ENCODE measurements at regions not wholly inside any gene's neighbourhood (a gene's known extent, or its start where the extent isn't known, plus 50 kb on each side); places are given as distances from the start of the nearest gene placed in this dataset.
"Not testable (repeated sequence)": the region's sequence is repeated elsewhere in the genome, so short reads cannot be mapped to it uniquely, and the experiment has no call there.

DNA sequence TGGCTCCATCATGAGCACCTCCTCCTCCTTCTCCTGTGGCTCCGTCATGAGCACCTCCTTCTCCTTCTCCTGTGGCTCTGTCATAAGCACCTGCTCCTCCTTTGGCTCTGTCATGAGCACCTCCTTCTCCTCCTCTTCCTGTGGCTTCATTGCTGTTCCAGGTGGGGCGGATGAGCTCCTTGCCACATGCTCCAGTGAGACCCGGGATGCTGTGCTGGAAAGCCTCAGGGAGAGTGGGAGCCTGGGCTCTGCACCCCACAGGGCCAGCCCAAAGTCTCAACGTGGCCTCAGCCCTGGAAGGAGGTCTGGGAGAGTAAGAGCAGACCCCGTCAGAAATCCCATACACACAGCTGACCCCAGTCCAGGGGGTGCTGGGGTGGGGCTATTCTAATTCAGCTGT lies 380.7 kb downstream of the TCERG1L start:
- Histone ChIP-seq H3K27me3 (ENCODE audit: control insufficient read depth, insufficient read depth, low read length) (peaks cover 52% of the 10 kb centered on the region; the same call in 1 of the 2 replicates), H3K4me3 (ENCODE audit: low read depth, low read length) (no peak overlapping the region), H3K9ac (ENCODE audit: low read length) (no peak overlapping the region), H3K27ac (ENCODE audit: low read depth, low read length) (no peak overlapping the region), H3K36me3 (ENCODE audit: control insufficient read depth, insufficient read depth, low read length) (no peaks in the 10 kb centered on the region), H3K9me3 (ENCODE audit: control insufficient read depth, insufficient read depth, low read depth, low read length) (no peaks in the 10 kb centered on the region), H3K4me1 (ENCODE audit: control insufficient read depth, insufficient read depth, low read length) (peaks cover 24% of the 10 kb centered on the region)

DNA sequence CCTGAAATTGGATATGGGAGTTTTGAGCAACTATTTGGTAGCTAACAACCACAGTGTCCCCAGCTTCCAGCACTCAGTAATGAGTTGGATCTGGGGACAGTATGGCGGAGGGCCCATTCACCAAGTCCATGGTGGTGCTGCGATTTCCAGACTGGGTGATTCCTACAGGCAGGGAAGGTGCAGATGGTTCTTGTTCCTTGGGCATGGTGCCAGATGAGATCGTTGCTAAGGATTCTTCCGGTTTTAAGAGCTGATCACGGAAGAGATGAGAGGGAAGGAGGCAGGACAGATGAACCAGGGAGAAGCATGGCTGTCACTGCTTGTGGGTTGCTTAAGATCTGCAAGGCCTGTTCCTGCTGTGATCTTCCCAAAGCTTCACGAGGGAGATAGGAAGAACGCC lies 380.3 kb downstream of the TCERG1L start:
- Histone ChIP-seq H3K4me1 (ENCODE audit: control insufficient read depth, insufficient read depth, low read length) (peaks cover 28% of the 10 kb centered on the region), H3K4me3 (ENCODE audit: low read depth, low read length) (no peak overlapping the region), H3K36me3 (ENCODE audit: control insufficient read depth, insufficient read depth, low read length) (no peaks in the 10 kb centered on the region), H3K9me3 (ENCODE audit: control insufficient read depth, insufficient read depth, low read depth, low read length) (no peaks in the 10 kb centered on the region), H3K9ac (ENCODE audit: low read length) (no peak overlapping the region), H3K27me3 (ENCODE audit: control insufficient read depth, insufficient read depth, low read length) (peaks cover 52% of the 10 kb centered on the region; the same call in 1 of the 2 replicates), H3K27ac (ENCODE audit: low read depth, low read length) (no peak overlapping the region)

DNA sequence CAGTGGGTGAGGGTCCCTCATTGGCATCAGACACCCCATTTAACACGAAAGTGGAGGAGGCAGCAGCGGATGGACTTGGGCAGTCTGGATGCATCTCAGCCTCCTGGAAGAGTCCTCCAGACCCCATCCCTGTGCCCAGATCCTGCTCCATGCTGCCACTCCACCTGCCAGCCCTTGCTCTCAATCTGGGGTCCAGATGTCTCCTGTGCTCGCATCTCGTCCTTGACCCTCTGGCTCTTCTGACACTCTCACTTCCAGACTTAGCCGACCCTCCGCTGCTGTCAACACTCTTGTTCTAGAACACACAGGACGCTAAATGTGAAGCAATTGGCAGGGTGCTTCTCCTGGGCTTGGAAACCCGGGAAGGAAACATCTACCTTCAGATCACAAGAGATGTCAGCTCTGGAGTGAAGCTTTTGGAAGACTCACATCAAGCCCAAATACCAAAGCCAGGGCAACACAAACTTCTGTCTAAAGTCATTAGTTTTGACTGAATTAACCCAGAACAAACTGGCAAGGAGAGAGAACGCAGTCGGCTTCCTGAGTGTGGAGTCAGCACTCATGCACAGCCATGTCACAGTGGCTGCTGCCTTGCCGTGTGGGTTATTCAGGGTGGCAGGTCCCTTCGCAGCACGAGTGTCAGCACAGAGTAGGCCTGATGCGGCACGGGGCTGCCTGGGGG lies 379.1 kb downstream of the TCERG1L start:
- H3K36me3 ChIP-seq (ENCODE audit: control insufficient read depth, insufficient read depth, low read length): no peaks in the 10 kb centered on the region
- H3K27me3 ChIP-seq (ENCODE audit: control insufficient read depth, insufficient read depth, low read length): peaks cover 45% of the 10 kb centered on the region; the same call in 1 of the 2 replicates
- H3K4me1 ChIP-seq (ENCODE audit: control insufficient read depth, insufficient read depth, low read length): peaks cover 32% of the 10 kb centered on the region
- no peak overlapping the region for H3K27ac ChIP-seq (ENCODE audit: low read depth, low read length)
- no peak overlapping the region for H3K9ac ChIP-seq (ENCODE audit: low read length)
- H3K4me3 ChIP-seq (ENCODE audit: low read depth, low read length): no peak overlapping the region
- H3K9me3 ChIP-seq (ENCODE audit: control insufficient read depth, insufficient read depth, low read depth, low read length): no peaks in the 10 kb centered on the region

DNA sequence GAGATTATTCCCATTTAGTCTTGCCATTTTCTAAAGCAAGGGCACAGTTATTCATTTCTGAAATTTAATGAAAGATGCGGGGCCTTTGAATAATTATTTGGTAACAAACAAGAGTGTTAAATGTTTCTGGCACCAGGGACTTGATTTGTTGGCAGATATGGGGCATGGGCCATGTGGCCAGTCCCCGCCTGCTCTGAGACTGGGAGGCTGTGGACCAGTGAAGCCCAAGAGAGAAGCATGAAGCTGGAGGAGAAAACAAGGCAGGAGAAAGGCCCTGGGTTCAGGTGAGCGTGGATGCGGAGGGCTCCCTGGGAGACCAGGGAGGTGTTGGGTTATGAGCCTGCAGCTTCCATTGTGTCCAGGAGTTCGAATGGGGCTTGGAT lies 378.5 kb downstream of the TCERG1L start:
- Histone ChIP-seq H3K9me3 (ENCODE audit: control insufficient read depth, insufficient read depth, low read depth, low read length) (no peaks in the 10 kb centered on the region), H3K4me3 (ENCODE audit: low read depth, low read length) (no peak overlapping the region), H3K4me1 (ENCODE audit: control insufficient read depth, insufficient read depth, low read length) (peaks cover 32% of the 10 kb centered on the region), H3K36me3 (ENCODE audit: control insufficient read depth, insufficient read depth, low read length) (no peaks in the 10 kb centered on the region), H3K9ac (ENCODE audit: low read length) (no peak overlapping the region), H3K27ac (ENCODE audit: low read depth, low read length) (no peak overlapping the region), H3K27me3 (ENCODE audit: control insufficient read depth, insufficient read depth, low read length) (peaks cover 39% of the 10 kb centered on the region; the same call in 1 of the 2 replicates)

DNA sequence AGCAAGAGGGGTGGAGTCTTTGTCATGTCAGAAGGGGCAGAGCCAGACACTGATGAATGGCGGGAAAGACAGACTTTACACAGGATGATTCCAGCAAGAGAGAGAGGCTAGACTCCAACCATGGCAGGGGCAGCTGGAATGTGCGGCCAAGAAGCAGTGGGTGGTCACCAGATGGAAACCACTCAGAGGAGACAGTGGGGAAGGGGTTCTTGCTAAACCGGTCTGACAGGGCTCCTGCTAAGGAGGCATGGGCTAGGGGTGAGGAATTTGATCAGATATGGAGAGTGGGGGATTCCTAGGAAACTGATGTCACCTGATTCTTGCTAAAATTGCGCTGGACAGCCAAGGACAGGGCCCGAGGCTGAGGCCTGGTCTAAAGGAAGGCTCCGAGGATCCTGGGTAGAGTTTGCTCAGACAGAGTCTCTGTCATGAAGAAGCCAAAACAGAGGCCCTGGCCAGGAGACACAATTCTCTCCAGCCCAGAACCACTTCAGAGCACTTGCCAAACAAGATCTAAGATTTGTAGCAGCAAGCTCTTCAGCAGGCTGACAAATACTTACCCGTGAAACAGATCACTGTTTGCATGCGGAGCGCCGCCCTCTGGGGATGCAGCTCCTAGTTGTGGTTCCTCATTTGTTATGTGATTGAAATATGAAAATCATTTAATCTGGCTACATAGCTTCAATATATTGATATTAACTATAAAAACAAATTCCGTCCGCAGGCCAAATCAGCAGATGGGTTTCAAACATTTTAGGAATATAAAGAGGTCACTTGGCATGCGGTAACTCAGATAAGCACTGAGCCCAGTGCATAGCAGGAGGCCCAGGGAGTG lies 377.0 kb downstream of the TCERG1L start:
- H3K9ac ChIP-seq (ENCODE audit: low read length): peak overlapping the region; percentile 30
- no peaks in the 10 kb centered on the region for H3K9me3 ChIP-seq (ENCODE audit: control insufficient read depth, insufficient read depth, low read depth, low read length)
- no peak overlapping the region for H3K27ac ChIP-seq (ENCODE audit: low read depth, low read length)
- no peaks in the 10 kb centered on the region for H3K36me3 ChIP-seq (ENCODE audit: control insufficient read depth, insufficient read depth, low read length)
- no peak overlapping the region for H3K4me3 ChIP-seq (ENCODE audit: low read depth, low read length)
- H3K27me3 ChIP-seq (ENCODE audit: control insufficient read depth, insufficient read depth, low read length): peaks cover 25% of the 10 kb centered on the region; the same call in 1 of the 2 replicates
- peaks cover 30% of the 10 kb centered on the region for H3K4me1 ChIP-seq (ENCODE audit: control insufficient read depth, insufficient read depth, low read length)

DNA sequence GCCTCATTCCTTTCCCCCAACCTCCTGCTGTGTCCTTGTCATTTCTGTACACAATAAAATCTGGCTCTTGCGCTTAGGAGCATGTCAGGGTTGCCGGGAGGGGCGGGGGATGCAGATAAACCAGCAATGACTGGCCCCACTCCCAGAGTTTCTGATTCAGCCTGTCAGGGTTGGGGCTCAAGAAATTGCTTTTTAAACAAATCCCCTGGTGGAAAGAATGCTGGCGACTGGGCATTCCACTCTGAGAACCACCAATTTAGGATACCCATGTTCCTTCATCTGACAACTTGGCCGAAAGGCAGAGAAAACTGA lies 376.4 kb downstream of the TCERG1L start:
- Histone ChIP-seq H3K36me3 (ENCODE audit: control insufficient read depth, insufficient read depth, low read length) (no peaks in the 10 kb centered on the region), H3K9ac (ENCODE audit: low read length) (no peak overlapping the region), H3K4me3 (ENCODE audit: low read depth, low read length) (no peak overlapping the region), H3K27ac (ENCODE audit: low read depth, low read length) (no peak overlapping the region), H3K27me3 (ENCODE audit: control insufficient read depth, insufficient read depth, low read length) (peaks cover 19% of the 10 kb centered on the region; the same call in 1 of the 2 replicates), H3K9me3 (ENCODE audit: control insufficient read depth, insufficient read depth, low read depth, low read length) (no peaks in the 10 kb centered on the region), H3K4me1 (ENCODE audit: control insufficient read depth, insufficient read depth, low read length) (peaks cover 26% of the 10 kb centered on the region)

DNA sequence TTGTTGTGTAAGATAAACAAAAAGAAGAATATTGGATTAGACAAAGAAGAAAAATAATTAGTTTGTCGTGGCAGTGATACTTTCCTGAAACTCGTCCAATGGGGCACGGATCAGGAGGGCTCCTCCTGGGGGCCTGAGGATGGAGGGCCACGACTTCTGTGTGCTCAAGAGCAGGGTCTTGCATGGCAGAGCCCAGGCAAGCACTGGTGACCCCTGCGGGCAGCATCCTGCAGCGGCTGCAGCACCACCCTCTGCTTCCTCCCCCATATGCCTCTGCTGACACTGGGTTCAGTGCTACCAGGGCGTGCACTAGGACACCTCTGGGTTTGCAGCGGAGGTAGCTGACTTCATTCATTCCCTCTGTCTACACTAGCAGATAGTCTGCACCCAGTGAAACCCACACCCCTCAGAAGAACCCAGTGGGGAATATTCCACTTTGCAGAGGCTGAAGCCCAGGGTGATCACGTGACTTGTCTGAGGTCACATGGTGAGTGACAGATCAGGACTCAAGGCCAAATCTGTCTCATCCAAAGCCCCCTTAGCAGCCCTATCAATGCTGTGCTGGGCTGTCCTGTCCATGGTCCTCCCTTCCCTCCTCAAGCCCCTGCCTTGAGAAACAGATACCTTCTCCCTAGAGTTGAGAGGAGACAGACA lies 375.5 kb downstream of the TCERG1L start:
- H3K9ac ChIP-seq (ENCODE audit: low read length): no peak overlapping the region
- peaks cover 11% of the 10 kb centered on the region; the same call in 1 of the 2 replicates for H3K27me3 ChIP-seq (ENCODE audit: control insufficient read depth, insufficient read depth, low read length)
- no peaks in the 10 kb centered on the region for H3K9me3 ChIP-seq (ENCODE audit: control insufficient read depth, insufficient read depth, low read depth, low read length)
- no peak overlapping the region for H3K4me3 ChIP-seq (ENCODE audit: low read depth, low read length)
- no peaks in the 10 kb centered on the region for H3K36me3 ChIP-seq (ENCODE audit: control insufficient read depth, insufficient read depth, low read length)
- H3K4me1 ChIP-seq (ENCODE audit: control insufficient read depth, insufficient read depth, low read length): peaks cover 26% of the 10 kb centered on the region
- no peak overlapping the region for H3K27ac ChIP-seq (ENCODE audit: low read depth, low read length)

DNA sequence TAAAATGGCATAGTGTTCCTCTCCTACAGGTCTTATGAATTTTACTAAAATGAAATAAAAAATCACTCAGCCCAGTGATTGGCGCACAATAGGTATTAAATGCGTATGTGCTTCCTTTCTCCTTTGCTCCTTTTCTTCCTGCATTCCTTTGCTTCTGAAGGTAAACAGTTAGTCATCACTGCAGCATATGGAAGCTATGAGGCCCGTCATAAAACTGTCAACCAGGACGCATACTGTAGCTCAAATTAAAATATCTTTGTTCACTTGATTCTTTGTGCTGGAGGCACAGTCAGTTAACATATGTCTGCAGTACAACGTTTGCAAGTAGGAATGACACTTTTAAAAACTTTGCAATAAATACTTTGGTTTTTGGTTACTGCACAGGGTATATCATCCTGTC lies 374.7 kb downstream of the TCERG1L start:
- H3K9ac ChIP-seq (ENCODE audit: low read length): no peak overlapping the region
- H3K9me3 ChIP-seq (ENCODE audit: control insufficient read depth, insufficient read depth, low read depth, low read length): no peaks in the 10 kb centered on the region
- no peak overlapping the region for H3K4me3 ChIP-seq (ENCODE audit: low read depth, low read length)
- no peaks in the 10 kb centered on the region for H3K36me3 ChIP-seq (ENCODE audit: control insufficient read depth, insufficient read depth, low read length)
- H3K27ac ChIP-seq (ENCODE audit: low read depth, low read length): no peak overlapping the region
- peaks cover 3% of the 10 kb centered on the region; the same call in 1 of the 2 replicates for H3K27me3 ChIP-seq (ENCODE audit: control insufficient read depth, insufficient read depth, low read length)
- peaks cover 26% of the 10 kb centered on the region for H3K4me1 ChIP-seq (ENCODE audit: control insufficient read depth, insufficient read depth, low read length)

DNA sequence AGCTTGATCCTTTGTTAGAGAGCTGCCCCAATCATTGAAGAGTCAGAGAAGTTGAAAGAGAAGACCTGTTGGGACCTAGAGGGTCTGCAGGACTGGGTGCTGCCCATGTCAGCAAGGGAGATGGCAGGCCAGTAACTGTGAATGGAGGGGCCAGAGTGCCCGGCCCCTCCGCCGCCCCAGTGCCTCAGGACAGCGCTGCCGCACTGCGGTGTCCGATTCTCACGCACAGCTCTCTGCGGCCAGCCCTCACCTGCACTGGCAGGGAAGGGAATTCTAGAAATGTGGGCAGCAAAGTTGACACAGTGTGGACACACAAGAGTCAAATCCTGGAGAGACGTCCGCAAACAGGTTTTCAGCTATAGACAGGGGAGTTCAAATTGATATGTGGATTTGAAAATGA lies 373.5 kb downstream of the TCERG1L start:
- Histone ChIP-seq H3K9me3 (ENCODE audit: control insufficient read depth, insufficient read depth, low read depth, low read length) (no peaks in the 10 kb centered on the region), H3K27me3 (ENCODE audit: control insufficient read depth, insufficient read depth, low read length) (no peaks in the 10 kb centered on the region; the same call in 1 of the 2 replicates), H3K27ac (ENCODE audit: low read depth, low read length) (no peak overlapping the region)

DNA sequence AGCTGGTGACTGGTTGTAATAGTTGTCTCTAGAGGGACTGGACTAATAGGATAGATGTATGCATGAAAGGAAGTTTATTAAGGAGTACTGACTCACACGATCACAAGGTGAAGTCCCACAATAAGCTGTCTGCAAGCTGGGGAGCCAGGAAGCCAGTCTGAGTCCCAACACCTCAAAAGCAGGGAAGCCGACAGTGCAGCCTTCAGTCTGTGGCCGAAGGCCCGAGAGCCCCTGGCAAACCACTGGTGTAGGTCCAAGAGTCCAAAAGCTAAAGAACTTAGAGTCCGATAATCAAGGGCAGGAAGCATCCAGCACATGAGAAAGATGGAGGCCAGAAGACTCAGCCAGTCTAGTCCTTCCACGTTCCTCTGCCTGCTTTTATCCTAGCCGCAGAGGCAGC lies 372.6 kb downstream of the TCERG1L start:
- not testable (repeated sequence) for H3K4me3 ChIP-seq (ENCODE audit: low read depth, low read length); H3K27me3 ChIP-seq (ENCODE audit: control insufficient read depth, insufficient read depth, low read length); H3K27ac ChIP-seq (ENCODE audit: low read depth, low read length); H3K9me3 ChIP-seq (ENCODE audit: control insufficient read depth, insufficient read depth, low read depth, low read length); H3K36me3 ChIP-seq (ENCODE audit: control insufficient read depth, insufficient read depth, low read length); H3K9ac ChIP-seq (ENCODE audit: low read length)
- H3K4me1 ChIP-seq (ENCODE audit: control insufficient read depth, insufficient read depth, low read length): peaks cover 26% of the 10 kb centered on the region

More for the DNA sequence above, 373.5 kb downstream of the TCERG1L start:
- H3K4me3 ChIP-seq (ENCODE audit: low read depth, low read length): no peak overlapping the region
- H3K9ac ChIP-seq (ENCODE audit: low read length): no peak overlapping the region
- peaks cover 26% of the 10 kb centered on the region for H3K4me1 ChIP-seq (ENCODE audit: control insufficient read depth, insufficient read depth, low read length)
- H3K36me3 ChIP-seq (ENCODE audit: control insufficient read depth, insufficient read depth, low read length): no peaks in the 10 kb centered on the region

DNA sequence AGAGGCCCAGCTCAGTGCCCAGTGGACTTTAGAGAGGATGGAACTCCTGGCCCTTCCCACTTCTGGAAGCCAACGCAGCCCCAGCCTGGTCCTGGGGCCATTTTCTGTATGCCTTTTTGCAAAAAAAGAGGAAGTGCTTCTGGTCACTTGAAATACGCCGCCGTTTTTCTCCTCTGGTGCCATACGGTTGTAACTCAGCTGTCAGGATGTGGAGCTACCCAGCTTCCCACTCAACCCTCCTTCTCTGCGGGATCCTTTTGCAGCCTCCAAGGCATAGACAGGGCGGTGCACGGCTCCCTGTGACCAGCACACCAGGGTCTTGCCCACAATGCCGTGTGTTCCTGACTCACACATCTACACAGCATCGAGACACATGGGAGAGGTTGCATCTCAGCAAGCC lies 369.6 kb downstream of the TCERG1L start:
- H3K9me3 ChIP-seq (ENCODE audit: control insufficient read depth, insufficient read depth, low read depth, low read length): no peaks in the 10 kb centered on the region
- H3K9ac ChIP-seq (ENCODE audit: low read length): no peak overlapping the region
- no peak overlapping the region for H3K4me3 ChIP-seq (ENCODE audit: low read depth, low read length)
- H3K36me3 ChIP-seq (ENCODE audit: control insufficient read depth, insufficient read depth, low read length): no peaks in the 10 kb centered on the region
- no peaks in the 10 kb centered on the region; the same call in 1 of the 2 replicates for H3K4me1 ChIP-seq (ENCODE audit: control insufficient read depth, insufficient read depth, low read length)
- H3K27ac ChIP-seq (ENCODE audit: low read depth, low read length): no peak overlapping the region
- H3K27me3 ChIP-seq (ENCODE audit: control insufficient read depth, insufficient read depth, low read length): no peaks in the 10 kb centered on the region; the same call in 1 of the 2 replicates
